ENCODE measurements at regions not wholly inside any gene's neighbourhood (a gene's known extent, or its start where the extent isn't known, plus 50 kb on each side); places are given as distances from the start of the nearest gene placed in this dataset.

DNA sequence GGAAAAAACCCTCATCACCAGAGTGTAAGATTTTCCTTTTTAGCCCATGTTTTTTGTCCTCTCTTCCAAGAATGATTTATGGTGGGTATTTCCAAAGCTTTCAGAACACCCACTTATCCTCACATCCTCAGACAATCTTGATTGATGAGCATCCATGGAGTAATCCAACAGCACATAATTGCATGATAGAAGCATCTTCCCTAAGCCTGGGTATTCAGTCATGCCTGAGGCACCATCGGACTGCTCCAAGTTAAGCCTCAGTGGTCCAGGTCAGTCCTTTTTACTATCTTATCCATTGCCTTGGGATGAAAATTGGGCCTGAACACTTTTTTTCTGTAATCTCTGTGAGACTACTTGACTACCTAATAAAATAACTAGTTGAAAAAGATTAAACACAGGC is 676.0 kb upstream of the SEMA6D start:
- no peak for TF ChIP-seq EZH2 (optimal IDR thresholded peaks at IDR 0.05; ENCODE audit: low read depth, low read length)
- TF ChIP-seq, protein P1, sequence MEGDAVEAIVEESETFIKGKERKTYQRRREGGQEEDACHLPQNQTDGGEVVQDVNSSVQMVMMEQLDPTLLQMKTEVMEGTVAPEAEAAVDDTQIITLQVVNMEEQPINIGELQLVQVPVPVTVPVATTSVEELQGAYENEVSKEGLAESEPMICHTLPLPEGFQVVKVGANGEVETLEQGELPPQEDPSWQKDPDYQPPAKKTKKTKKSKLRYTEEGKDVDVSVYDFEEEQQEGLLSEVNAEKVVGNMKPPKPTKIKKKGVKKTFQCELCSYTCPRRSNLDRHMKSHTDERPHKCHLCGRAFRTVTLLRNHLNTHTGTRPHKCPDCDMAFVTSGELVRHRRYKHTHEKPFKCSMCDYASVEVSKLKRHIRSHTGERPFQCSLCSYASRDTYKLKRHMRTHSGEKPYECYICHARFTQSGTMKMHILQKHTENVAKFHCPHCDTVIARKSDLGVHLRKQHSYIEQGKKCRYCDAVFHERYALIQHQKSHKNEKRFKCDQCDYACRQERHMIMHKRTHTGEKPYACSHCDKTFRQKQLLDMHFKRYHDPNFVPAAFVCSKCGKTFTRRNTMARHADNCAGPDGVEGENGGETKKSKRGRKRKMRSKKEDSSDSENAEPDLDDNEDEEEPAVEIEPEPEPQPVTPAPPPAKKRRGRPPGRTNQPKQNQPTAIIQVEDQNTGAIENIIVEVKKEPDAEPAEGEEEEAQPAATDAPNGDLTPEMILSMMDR (IDR thresholded peaks at IDR 0.05; ENCODE audit: low read length): no peak

Data from MM.1S (cell line).